Panc1 (cell line): ENCODE measurements at regions not wholly inside any gene's neighbourhood (a gene's known extent, or its start where the extent isn't known, plus 50 kb on each side); places are given as distances from the start of the nearest gene placed in this dataset.
A peak's percentile ranks its signal among the peaks of the same experiment; 100 is the strongest.

Experiments
- ATAC-seq: fragments of 200-7000 bp; cut with Tn5 transposase; 2 replicates; pipeline ENCODE4 v1.9.1; 2020; ENCODE audit warnings: mild to moderate bottlenecking, moderate library complexity
- BruUV-seq: library from RNA; stranded (reverse); fragments of 400-500 nt; replicated peaks from 2 replicates; lab custom pipeline; 2021; lab: Mats Ljungman, UMichigan
- CTCF ChIA-PET: fragments of 300-600 bp; sonication (Branson Sonifier 250); formaldehyde crosslinking; loops from one replicate; lab custom pipeline; 2022; ENCODE audit warnings: antibody characterized with exemption; lab: Charles Lee
- POLR2A ChIA-PET: fragments of 300-600 bp; sonication (Branson Sonifier 250); formaldehyde crosslinking; loops from one replicate; lab custom pipeline; 2022; ENCODE audit warnings: antibody characterized with exemption; lab: Charles Lee
- DNase-seq: peaks from one replicate; pipeline ENCODE4 v3.0.0-alpha.2; 2010; ENCODE audit warnings: low read depth, low spot score
- H3K27ac ChIP-seq: 2 replicates; pipeline ENCODE4 v1.5.1; 2011; ENCODE audit warnings: mild to moderate bottlenecking, low read length, inconsistent platforms
- H3K27me3 ChIP-seq: fragments of 200-500 bp; sonication (Bioruptor generic); 2 replicates; pipeline ENCODE4 v1.6.0; 2014; ENCODE audit warnings: low read length, inconsistent platforms; ENCODE audit not compliant: control insufficient read depth, insufficient read depth
- H3K36me3 ChIP-seq: fragments of 200-500 bp; sonication (Bioruptor generic); 2 replicates; pipeline ENCODE4 v1.5.1; 2014; ENCODE audit warnings: inconsistent platforms, mild to moderate bottlenecking, low read length, moderate library complexity; ENCODE audit not compliant: control insufficient read depth, insufficient read depth
- H3K4me1 ChIP-seq: 2 replicates; pipeline ENCODE4 v1.5.1; 2011; ENCODE audit warnings: inconsistent platforms, mild to moderate bottlenecking, low read length, moderate library complexity; ENCODE audit not compliant: control insufficient read depth, insufficient read depth
- H3K4me3 ChIP-seq, 2 experiments: 2 replicates each; pipeline ENCODE4 v1.5.1; 2011 to 2012; ENCODE audit warnings: low read depth in 2 of 2, low read length in 2 of 2, mild to moderate bottlenecking in 2 of 2, inconsistent platforms in 1 of 2, moderate library complexity in 1 of 2
- H3K9me3 ChIP-seq: fragments of 200-500 bp; sonication (Bioruptor generic); 2 replicates; pipeline ENCODE4 v1.5.1; 2014; ENCODE audit warnings: low read depth, mild to moderate bottlenecking, inconsistent platforms, low read length, moderate library complexity; ENCODE audit not compliant: control insufficient read depth, insufficient read depth
- POLR2AphosphoS5 ChIP-seq: IDR thresholded peaks from 2 replicates; pipeline ENCODE4 v1.6.1; 2012; ENCODE audit warnings: mild to moderate bottlenecking, low read depth, low read length, moderate library complexity
- SIN3A ChIP-seq: IDR thresholded peaks from 2 replicates; pipeline ENCODE4 v1.6.1; 2012; ENCODE audit warnings: low read depth, mild to moderate bottlenecking, low read length, moderate library complexity, borderline replicate concordance; ENCODE audit not compliant: insufficient read depth
- TCF7L2 ChIP-seq: IDR thresholded peaks from 2 replicates; pipeline ENCODE4 v1.6.1; 2011; ENCODE audit warnings: mild to moderate bottlenecking, low read depth, low read length, inconsistent platforms
- in situ Hi-C: cut with HindIII; loops from 2 replicates; pipeline ENCODE4 v1.10.0; 2016; ENCODE audit warnings: low sequenced_read_pairs, low pct_unique_long_range_greater_than_20kb
- intact Hi-C: fragments of 100-400 bp; cut with micrococcal nuclease; formaldehyde crosslinking; loops from one replicate; pipeline ENCODE4 v1.10.0; 2022; ENCODE audit not compliant: unreplicated experiment
- TF ChIP-seq, protein P1 (sequence below): fragments of 450-650 bp; IDR thresholded peaks from 2 replicates; pipeline ENCODE4 v1.5.1; 2017; ENCODE audit warnings: mild to moderate bottlenecking
- TF ChIP-seq, protein P2 (sequence below), 2 experiments: IDR thresholded peaks; 2 replicates each; pipeline ENCODE4 v1.6.1; 2011 to 2012; ENCODE audit warnings: low read depth in 2 of 2, control low read depth in 1 of 2, low read length in 1 of 2, mild to moderate bottlenecking in 1 of 2, moderate library complexity in 1 of 2; ENCODE audit not compliant: insufficient read depth in 1 of 2

DNA sequence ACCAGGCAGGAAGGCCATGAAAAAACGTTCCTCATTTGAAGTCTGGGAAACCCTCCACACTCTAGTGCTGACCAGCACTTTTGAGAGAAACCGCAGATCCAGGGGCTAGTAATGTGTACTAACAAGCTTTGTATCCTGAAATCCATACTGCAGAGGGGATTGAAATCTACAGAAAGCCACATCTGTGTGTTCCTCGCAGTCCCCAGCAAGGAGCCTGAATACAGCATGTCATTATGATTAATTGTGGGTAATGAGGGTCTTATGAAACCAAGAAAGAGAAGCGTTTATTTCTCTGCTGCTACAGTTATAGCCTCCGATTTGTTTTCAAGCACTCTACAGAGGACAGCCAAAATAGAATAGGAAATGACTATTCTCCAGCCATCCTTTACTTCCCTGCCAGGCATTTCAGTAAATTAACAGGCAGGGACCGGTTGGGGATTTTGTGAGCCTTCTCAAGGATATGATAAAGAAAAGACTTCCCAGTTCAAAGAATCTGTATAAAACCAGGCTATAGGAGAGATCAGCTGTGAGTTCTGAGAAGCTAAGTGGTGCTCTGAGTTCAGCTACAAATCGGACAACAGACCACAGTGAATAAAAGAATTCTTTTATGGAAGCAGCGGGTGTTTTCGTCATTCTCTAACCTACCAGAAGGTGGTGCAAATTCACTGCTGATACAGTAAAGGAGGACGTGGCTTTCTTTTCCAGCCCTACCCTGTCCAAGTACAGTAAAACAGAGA, 133.4 kb downstream of the INSIG2 start:
- CTCF ChIA-PET, result interaction anchor here (0.7 kb wide), 2 partner anchors 571 to 634 kb away, joined by 3 read pairs; no protein-coding TSS in a partner anchor
- ATAC-seq (peak; percentile 94), DNase-seq (peak; percentile 64)
- TF ChIP-seq, protein P1, sequence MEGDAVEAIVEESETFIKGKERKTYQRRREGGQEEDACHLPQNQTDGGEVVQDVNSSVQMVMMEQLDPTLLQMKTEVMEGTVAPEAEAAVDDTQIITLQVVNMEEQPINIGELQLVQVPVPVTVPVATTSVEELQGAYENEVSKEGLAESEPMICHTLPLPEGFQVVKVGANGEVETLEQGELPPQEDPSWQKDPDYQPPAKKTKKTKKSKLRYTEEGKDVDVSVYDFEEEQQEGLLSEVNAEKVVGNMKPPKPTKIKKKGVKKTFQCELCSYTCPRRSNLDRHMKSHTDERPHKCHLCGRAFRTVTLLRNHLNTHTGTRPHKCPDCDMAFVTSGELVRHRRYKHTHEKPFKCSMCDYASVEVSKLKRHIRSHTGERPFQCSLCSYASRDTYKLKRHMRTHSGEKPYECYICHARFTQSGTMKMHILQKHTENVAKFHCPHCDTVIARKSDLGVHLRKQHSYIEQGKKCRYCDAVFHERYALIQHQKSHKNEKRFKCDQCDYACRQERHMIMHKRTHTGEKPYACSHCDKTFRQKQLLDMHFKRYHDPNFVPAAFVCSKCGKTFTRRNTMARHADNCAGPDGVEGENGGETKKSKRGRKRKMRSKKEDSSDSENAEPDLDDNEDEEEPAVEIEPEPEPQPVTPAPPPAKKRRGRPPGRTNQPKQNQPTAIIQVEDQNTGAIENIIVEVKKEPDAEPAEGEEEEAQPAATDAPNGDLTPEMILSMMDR, result peak; percentile 77
- TF ChIP-seq, protein P2, sequence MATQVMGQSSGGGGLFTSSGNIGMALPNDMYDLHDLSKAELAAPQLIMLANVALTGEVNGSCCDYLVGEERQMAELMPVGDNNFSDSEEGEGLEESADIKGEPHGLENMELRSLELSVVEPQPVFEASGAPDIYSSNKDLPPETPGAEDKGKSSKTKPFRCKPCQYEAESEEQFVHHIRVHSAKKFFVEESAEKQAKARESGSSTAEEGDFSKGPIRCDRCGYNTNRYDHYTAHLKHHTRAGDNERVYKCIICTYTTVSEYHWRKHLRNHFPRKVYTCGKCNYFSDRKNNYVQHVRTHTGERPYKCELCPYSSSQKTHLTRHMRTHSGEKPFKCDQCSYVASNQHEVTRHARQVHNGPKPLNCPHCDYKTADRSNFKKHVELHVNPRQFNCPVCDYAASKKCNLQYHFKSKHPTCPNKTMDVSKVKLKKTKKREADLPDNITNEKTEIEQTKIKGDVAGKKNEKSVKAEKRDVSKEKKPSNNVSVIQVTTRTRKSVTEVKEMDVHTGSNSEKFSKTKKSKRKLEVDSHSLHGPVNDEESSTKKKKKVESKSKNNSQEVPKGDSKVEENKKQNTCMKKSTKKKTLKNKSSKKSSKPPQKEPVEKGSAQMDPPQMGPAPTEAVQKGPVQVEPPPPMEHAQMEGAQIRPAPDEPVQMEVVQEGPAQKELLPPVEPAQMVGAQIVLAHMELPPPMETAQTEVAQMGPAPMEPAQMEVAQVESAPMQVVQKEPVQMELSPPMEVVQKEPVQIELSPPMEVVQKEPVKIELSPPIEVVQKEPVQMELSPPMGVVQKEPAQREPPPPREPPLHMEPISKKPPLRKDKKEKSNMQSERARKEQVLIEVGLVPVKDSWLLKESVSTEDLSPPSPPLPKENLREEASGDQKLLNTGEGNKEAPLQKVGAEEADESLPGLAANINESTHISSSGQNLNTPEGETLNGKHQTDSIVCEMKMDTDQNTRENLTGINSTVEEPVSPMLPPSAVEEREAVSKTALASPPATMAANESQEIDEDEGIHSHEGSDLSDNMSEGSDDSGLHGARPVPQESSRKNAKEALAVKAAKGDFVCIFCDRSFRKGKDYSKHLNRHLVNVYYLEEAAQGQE (IDR thresholded peaks at IDR 0.05; ENCODE audit: insufficient read depth in 1 of 2, low read depth in 2 of 2, low read length in 1 of 2), result no peak
- Histone ChIP-seq H3K27me3 (peaks cover 26% of the 10 kb centered on the region), H3K9me3 (no peaks in the 10 kb centered on the region), H3K36me3 (no peaks in the 10 kb centered on the region), H3K4me3 (no peak overlapping the region), H3K27ac (no peak overlapping the region), H3K4me1 (no peaks in the 10 kb centered on the region)
- intact Hi-C loops, result loop anchor here (1.0 kb wide), 2 partner anchors 634 to 644 kb away; no protein-coding TSS in a partner anchor
- POLR2A ChIA-PET, result no interaction called here
- no TSS peak for BruUV-seq
- in situ Hi-C loops, result no loop called here

DNA sequence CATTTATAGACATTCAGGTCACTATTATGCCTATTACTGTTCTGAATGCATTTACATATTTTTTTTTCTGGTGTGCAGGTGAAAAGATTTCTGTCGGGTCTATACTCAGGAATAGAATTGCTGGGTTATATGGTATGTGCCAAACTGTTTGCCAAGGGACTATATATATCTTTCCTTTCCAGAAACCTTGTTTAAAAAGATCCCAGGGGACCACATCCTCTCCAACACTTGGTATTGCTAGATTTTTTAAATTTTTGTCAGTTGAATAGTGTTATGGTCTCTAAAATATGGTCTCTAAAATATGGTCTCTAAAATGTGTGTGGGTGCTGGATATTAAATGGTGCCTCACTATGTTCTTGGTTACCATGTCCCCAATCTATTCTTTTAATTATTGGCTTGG, 131.3 kb downstream of the INSIG2 start:
- no peaks in the 10 kb centered on the region for H3K4me1 ChIP-seq
- DNase-seq, result no peak
- ChIA-PET CTCF (no interaction called here), POLR2A (no interaction called here)
- no peaks in the 10 kb centered on the region for H3K36me3 ChIP-seq
- no peak for TF ChIP-seq POLR2AphosphoS5
- H3K4me3 ChIP-seq, result no peak overlapping the region
- in situ Hi-C loops, result no loop called here
- peaks cover 26% of the 10 kb centered on the region for H3K27me3 ChIP-seq
- H3K27ac ChIP-seq, result no peak overlapping the region
- intact Hi-C loops, result loop anchor here (10.0 kb wide), 1 partner anchor 175 kb away; no protein-coding TSS in a partner anchor
- no peak for ATAC-seq
- BruUV-seq, result no TSS peak
- no peaks in the 10 kb centered on the region for H3K9me3 ChIP-seq

DNA sequence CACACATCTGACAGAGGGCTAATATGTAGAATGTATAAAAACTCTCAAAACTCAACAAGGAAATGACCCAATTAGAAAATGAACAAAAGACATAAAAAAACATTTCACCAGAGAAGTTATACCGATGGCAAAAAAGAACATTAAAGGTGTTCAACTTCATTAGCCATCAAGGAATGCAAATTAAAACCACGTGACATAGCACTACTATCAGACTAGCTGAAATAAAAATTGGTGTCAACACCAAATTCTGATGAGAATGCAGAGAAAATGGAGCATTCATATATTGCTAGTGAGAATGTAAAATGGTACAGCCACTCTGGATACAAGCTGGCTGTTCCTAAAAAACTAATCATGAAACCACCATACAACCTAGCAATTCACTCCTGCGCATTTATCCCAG, 128.0 kb downstream of the INSIG2 start:
- no peak overlapping the region for H3K27ac ChIP-seq
- ChIA-PET CTCF (no interaction called here), POLR2A (no interaction called here)
- no peaks in the 10 kb centered on the region for H3K36me3 ChIP-seq
- no peak for DNase-seq
- H3K4me3 ChIP-seq, result no peak overlapping the region
- no TSS peak for BruUV-seq
- intact Hi-C loops (loop anchor here (10.0 kb wide), 1 partner anchor 171 kb away; no protein-coding TSS in a partner anchor), in situ Hi-C loops (no loop called here)
- no peak for TF ChIP-seq POLR2AphosphoS5
- TF ChIP-seq, protein P2 (IDR thresholded peaks at IDR 0.05; ENCODE audit: insufficient read depth in 1 of 2, low read depth in 2 of 2, low read length in 1 of 2), result no peak
- TF ChIP-seq TCF7L2, result no peak
- TF ChIP-seq, protein P1, result no peak
- no peak for TF ChIP-seq SIN3A
- H3K27me3 ChIP-seq, result peaks cover 24% of the 10 kb centered on the region
- no peaks in the 10 kb centered on the region for H3K4me1 ChIP-seq
- ATAC-seq, result no peak
- H3K9me3 ChIP-seq, result no peaks in the 10 kb centered on the region
